Activated T-cell treated with anti-CD3 and anti-CD28 coated beads, Interleukin-2, amount 50 U/mL, for 24 hours (primary cell): ENCODE measurements at regions not wholly inside any gene's neighbourhood (a gene's known extent, or its start where the extent isn't known, plus 50 kb on each side); places are given as distances from the start of the nearest gene placed in this dataset.
A peak's percentile ranks its signal among the peaks of the same experiment; 100 is the strongest.
"Not testable (repeated sequence)": the region's sequence is repeated elsewhere in the genome, so short reads cannot be mapped to it uniquely, and the experiment has no call there.

Source experiments
- DNase-seq: peaks from one replicate; pipeline ENCODE4 v3.0.0-alpha.2; 2020
- H3K27ac Mint-ChIP-seq: 2 replicates; pipeline ENCODE4 v1.8.0; 2020; ENCODE audit warnings: mild to moderate bottlenecking, mixed read lengths
- H3K27me3 Mint-ChIP-seq: 2 replicates; pipeline ENCODE4 v1.8.0; 2020; ENCODE audit warnings: mixed read lengths
- H3K36me3 Mint-ChIP-seq: 2 replicates; pipeline ENCODE4 v1.8.0; 2020; ENCODE audit warnings: low read depth, mixed read lengths
- H3K4me1 Mint-ChIP-seq: 2 replicates; pipeline ENCODE4 v1.8.0; 2020; ENCODE audit warnings: low read depth, mixed read lengths
- H3K4me3 Mint-ChIP-seq: 2 replicates; pipeline ENCODE4 v1.8.0; 2020; ENCODE audit warnings: mild to moderate bottlenecking, moderate library complexity, mixed read lengths
- H3K9me3 Mint-ChIP-seq: 2 replicates; pipeline ENCODE4 v1.8.0; 2020; ENCODE audit warnings: mixed read lengths

DNA sequence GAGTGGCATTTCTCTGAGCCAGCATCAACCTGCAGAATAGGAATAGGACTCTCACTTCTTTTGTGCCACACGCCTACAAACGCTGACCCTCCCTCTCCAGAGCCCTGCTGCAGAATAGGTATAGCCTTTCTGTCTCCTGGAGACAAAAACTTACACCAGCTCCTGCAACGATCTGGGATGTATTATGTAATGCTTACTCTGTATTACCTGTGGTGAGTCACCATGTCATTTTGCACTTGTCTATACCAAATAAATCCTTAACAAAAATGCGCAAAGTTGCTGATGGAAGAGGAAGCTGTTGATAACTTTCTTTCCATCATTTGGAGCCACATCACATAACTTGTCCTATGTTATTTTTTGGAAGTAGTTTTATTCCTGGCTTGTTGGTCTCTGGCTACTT lies 155.8 kb upstream of the FNDC3A start:
- Mint-ChIP-seq H3K27me3 (no peaks in the 10 kb centered on the region), H3K4me3 (no peak overlapping the region), H3K4me1 (peaks cover 14% of the 10 kb centered on the region), H3K27ac (no peak overlapping the region), H3K9me3 (no peaks in the 10 kb centered on the region), H3K36me3 (no peaks in the 10 kb centered on the region)
- DNase-seq: no peak

DNA sequence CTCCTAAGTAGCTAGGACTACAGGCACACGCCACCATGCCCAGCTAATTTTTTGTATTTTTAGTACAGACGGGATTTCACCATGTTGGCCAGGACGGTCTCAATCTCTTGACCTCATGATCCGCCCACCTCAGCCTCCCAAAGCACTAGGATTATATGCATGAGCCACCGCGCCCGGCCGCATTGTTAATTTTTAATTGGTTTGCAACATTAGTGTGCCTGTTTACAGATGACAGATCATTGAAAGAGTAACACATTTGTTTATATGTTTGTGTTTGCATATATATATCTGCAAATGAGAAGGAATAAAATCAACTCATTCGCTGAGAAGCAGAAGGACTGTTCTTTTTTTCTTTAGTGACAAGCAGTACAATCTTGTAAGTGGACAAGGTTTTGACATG lies 152.2 kb upstream of the FNDC3A start:
- not testable (repeated sequence) for H3K27me3 Mint-ChIP-seq, H3K27ac Mint-ChIP-seq, H3K4me3 Mint-ChIP-seq, DNase-seq, H3K36me3 Mint-ChIP-seq
- Mint-ChIP-seq H3K4me1 (peaks cover 17% of the 10 kb centered on the region), H3K9me3 (peaks cover 18% of the 10 kb centered on the region)

DNA sequence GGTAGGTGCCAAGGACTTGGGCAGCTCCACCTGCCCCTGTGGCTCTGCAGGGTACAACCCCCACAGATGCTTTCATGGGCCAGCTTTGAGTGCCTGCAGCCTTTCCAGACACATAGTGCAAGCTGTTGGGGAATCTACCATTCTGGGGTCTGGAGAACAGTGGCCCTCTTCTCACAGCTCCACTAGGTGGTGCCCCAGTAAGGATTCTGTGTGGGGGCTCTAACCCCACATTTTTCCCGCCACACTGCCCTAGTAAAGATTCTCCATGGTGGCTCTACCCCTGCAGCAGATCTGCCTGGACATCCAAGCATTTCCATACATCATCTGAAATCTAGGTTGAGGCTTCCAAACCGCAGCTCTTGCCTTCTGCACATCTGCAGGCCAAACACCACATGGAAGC lies 149.7 kb upstream of the FNDC3A start:
- Mint-ChIP-seq H3K27me3 (no peaks in the 10 kb centered on the region), H3K9me3 (peaks cover 18% of the 10 kb centered on the region), H3K4me1 (peaks cover 40% of the 10 kb centered on the region), H3K36me3 (peaks cover 7% of the 10 kb centered on the region), H3K27ac (no peak overlapping the region), H3K4me3 (no peak overlapping the region)
- DNase-seq: no peak

DNA sequence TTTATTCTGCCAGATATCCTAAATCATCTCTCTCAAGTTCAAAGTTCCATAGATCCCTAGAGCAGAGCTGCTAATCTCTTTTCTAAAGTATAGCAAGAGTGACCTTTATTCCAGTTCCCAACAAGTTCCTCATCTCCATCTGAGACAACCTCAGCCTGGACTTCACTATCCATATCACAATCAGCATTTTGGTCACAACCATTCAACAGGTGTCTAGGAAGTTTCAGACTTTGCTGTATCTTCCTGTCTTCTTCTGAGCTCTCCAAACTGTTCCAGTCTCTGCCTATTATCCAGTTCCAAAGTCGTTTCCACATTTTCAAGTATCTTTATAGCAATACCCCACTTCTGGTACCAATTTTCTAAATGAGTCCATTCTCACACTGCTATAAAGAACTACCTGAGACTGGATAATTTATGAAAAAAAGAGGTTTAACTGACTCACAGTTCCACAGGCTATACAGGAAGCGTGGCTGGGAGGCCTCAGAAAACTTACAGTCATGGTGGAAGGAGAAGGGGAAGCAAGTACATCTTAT lies 148.7 kb upstream of the FNDC3A start:
- not testable (repeated sequence) for H3K27me3 Mint-ChIP-seq, H3K36me3 Mint-ChIP-seq, DNase-seq, H3K4me3 Mint-ChIP-seq
- Mint-ChIP-seq H3K4me1 (peaks cover 48% of the 10 kb centered on the region), H3K27ac (peak overlapping the region; percentile 76), H3K9me3 (peaks cover 23% of the 10 kb centered on the region)

DNA sequence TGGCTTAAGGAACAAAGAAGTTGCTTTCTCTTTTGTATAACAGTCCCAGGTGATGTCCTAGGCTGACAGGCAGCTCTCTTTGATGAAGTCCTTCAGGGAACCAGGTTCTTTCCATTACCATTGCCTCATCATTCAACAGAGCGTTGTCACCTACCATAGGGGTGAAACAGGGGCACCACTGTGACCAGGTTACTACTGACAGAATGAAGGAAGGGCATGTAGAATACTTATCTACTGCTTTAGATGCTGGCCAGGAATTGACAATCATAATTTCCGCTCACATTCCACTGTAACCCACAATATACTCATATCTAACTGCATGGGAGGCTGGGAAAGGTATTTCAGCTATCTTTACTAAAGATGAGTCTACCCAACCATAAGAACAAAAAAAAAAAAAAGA lies 148.0 kb upstream of the FNDC3A start:
- no peak for DNase-seq
- Mint-ChIP-seq H3K36me3 (peaks cover 7% of the 10 kb centered on the region), H3K4me3 (no peak overlapping the region), H3K27ac (peak overlapping the region; percentile 76), H3K9me3 (peaks cover 29% of the 10 kb centered on the region), H3K4me1 (peaks cover 50% of the 10 kb centered on the region), H3K27me3 (no peaks in the 10 kb centered on the region)

DNA sequence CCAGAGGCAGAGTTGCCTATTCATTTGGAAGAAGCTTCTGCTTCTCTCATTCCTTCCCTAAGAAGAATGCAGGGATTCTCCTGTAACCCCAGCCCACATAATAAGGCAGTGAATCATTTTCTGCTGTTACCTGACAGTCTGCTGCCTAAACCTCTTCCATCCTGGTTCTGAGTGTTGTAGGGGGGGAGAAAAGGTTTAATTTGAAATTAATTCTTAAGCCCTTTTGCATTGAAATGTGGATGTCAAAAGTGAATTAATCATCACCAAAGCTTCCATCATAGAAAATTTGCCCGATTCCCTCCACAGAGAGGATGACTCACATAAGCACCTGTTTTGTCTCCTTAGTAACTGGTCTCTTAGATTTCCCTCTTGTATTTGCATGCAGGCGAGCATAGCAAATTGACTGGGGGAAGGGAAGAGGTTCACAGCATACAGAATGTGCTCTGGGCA lies 146.7 kb upstream of the FNDC3A start:
- H3K9me3 Mint-ChIP-seq: peaks cover 29% of the 10 kb centered on the region
- peaks cover 51% of the 10 kb centered on the region for H3K4me1 Mint-ChIP-seq
- H3K4me3 Mint-ChIP-seq: peak overlapping the region; percentile 13
- H3K36me3 Mint-ChIP-seq: peaks cover 7% of the 10 kb centered on the region
- peak overlapping the region; percentile 75 for H3K27ac Mint-ChIP-seq
- DNase-seq: no peak
- no peaks in the 10 kb centered on the region for H3K27me3 Mint-ChIP-seq

DNA sequence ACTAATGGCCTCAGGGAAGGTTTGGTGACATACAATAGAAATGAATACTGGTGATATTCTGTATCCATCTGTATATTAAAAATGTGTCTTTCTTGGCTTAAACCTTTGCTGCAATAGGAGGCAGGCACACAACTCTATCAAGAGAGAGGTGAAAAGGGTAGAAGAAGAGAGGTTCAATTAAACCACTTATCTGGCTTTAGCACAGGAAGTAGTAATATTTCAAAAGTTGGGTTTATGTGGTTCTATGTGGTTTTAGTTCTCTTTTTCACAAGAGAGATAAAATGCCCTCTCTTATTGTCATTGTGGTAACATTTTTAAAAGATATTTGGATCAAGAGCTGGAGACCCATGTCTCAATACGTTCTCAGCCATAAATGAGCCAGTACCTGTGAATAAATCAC lies 146.2 kb upstream of the FNDC3A start:
- H3K9me3 Mint-ChIP-seq: peaks cover 29% of the 10 kb centered on the region
- no peaks in the 10 kb centered on the region for H3K27me3 Mint-ChIP-seq
- peaks cover 53% of the 10 kb centered on the region for H3K4me1 Mint-ChIP-seq
- DNase-seq: no peak
- H3K36me3 Mint-ChIP-seq: peaks cover 7% of the 10 kb centered on the region
- peak overlapping the region; percentile 13 for H3K4me3 Mint-ChIP-seq
- H3K27ac Mint-ChIP-seq: peak overlapping the region; percentile 75

DNA sequence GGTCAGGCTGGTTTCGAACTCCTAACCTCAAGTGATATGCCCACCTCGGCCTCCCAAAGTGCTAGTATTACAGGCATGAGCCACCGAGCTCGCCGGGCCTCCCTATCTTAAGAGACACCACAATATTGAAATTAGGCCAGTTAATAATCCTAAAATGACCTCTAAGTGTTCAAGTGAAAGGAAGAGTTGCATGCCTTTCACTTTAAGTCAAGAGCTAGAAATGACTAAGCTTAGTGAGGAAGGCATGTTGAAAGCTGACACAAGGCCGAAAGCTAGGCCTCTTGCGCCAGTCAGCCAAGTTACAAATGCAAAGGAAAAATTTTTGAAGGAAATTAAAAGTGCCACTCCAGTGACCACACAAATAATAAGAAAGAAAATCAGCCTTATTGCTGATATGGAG lies 144.5 kb upstream of the FNDC3A start:
- Mint-ChIP-seq H3K36me3 (peaks cover 7% of the 10 kb centered on the region), H3K4me3 (no peak overlapping the region), H3K9me3 (peaks cover 31% of the 10 kb centered on the region), H3K27ac (no peak overlapping the region), H3K4me1 (peaks cover 53% of the 10 kb centered on the region), H3K27me3 (peaks cover 2% of the 10 kb centered on the region)
- DNase-seq: no peak

DNA sequence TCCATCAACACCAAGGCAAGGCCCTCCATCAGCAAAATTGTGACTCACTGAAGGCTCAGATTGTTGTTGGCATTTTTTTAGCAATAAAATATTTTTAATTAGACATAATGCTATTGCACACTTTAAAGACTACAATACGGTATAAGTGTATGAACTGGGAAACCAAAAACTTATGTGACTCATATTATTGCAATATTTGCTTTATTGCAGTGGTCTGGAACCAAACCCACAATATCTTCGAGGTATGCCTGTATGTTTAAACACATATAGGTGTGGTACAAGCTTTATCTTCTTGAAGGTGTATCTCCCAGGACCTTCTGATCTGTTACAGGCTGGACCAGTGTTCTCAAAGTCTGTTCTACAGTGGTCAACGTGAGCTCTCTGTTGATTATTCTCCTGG lies 142.3 kb upstream of the FNDC3A start:
- no peak overlapping the region for H3K27ac Mint-ChIP-seq
- peaks cover 37% of the 10 kb centered on the region for H3K4me1 Mint-ChIP-seq
- H3K9me3 Mint-ChIP-seq: peaks cover 16% of the 10 kb centered on the region
- no peaks in the 10 kb centered on the region for H3K36me3 Mint-ChIP-seq
- no peak for DNase-seq
- peaks cover 2% of the 10 kb centered on the region for H3K27me3 Mint-ChIP-seq
- H3K4me3 Mint-ChIP-seq: no peak overlapping the region

DNA sequence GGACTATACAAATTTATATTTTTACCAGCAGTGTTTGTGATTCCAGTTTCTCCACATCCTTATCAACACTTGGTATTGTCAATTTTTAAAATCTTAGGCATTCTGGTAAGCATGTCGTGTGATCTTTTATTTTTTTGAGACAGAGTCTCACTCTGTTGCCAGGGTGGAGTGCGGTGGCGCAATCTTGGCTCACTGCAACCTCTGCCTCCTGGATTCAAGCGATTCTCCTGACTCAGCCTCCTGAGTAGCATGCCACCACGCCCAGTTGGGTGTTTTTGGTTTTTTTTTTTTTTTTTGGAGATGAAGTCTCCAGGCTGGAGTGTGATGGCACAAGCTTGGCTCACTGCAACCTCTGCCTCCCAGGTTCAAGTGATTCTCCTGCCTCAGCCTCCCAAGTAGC lies 140.4 kb upstream of the FNDC3A start:
- H3K36me3 Mint-ChIP-seq, DNase-seq, H3K27ac Mint-ChIP-seq, H3K27me3 Mint-ChIP-seq, H3K4me3 Mint-ChIP-seq: not testable (repeated sequence)
- Mint-ChIP-seq H3K4me1 (peaks cover 18% of the 10 kb centered on the region), H3K9me3 (peaks cover 16% of the 10 kb centered on the region)

DNA sequence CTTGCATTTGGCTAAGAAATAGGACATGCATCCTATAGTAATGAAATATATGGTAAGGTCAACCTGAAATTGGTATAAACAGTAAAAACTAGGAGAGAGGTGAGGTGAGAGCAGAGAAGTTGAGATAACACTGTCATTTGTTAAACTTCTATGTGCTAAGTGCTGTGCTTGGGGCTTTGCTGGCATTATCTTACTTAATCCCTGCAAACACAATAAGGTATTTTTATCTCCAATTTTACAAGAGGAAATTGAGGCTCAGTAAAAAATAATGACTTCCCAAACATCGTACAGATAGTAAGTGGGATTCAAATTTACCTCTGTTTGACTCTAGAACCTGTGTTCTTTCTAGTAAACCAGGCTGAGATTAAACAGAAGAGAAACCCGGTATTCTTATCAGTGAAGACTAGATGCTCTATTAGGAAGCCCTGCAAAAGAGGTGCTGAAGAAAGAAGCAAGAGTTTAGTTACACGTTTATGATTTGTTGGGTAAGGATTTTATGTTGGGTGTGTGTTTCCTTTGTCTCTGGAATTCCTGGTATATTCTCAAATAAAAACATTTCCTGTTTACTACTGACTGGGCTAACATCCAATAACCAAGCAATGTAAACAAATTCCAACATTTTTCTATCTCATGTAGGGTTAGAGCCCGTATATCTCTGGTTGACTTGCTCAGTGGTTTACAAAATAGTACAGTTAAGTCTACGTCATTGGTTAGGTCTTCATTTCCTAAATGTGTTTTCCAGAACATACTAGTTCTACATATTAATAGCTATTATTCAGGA lies 137.3 kb upstream of the FNDC3A start:
- peaks cover 3% of the 10 kb centered on the region for H3K4me1 Mint-ChIP-seq
- H3K9me3 Mint-ChIP-seq: peaks cover 6% of the 10 kb centered on the region
- H3K27me3 Mint-ChIP-seq: peaks cover 4% of the 10 kb centered on the region
- no peak overlapping the region for H3K27ac Mint-ChIP-seq
- no peak overlapping the region for H3K4me3 Mint-ChIP-seq
- H3K36me3 Mint-ChIP-seq: no peaks in the 10 kb centered on the region
- no peak for DNase-seq

DNA sequence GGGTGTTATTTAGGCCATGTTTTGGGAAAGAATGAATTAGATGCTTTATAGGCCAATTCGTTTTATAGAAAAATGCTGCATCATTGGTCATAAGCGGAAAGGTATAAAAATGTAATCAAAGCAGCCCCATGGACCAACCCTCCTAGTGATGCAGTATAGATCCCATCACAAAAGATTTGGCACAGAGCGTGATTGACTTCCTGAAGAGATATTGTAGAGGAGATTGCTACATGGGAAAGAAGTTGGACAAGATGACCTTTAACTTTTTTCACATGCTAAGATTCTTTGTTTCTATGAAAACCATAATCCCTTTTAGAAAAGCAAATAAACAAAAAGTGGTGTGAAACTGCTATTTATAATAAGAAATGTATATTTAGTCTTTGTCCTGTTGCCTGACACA lies 136.5 kb upstream of the FNDC3A start:
- Mint-ChIP-seq H3K9me3 (peaks cover 6% of the 10 kb centered on the region), H3K36me3 (no peaks in the 10 kb centered on the region), H3K4me1 (peaks cover under 1% of the 10 kb centered on the region), H3K4me3 (no peak overlapping the region), H3K27me3 (peaks cover 4% of the 10 kb centered on the region), H3K27ac (no peak overlapping the region)
- DNase-seq: no peak

DNA sequence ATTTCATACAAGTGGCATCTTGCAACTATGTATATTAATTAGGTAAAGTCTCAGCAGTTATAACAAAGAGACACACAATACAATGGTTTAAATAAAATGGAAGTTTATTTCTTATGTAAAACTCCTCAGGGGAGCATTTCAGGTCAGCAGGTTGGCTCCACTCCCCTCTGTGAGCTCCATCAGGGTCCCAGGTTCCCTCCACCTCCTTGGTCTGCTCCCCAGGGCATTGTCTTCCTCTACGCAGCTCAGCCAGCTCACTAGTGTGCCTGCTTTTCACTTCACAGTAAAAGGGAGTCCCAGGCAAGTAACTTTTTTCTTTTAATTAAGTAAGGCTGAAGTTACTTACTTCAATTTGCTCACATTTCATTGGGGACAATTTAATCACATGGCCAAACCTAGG lies 135.3 kb upstream of the FNDC3A start:
- DNase-seq: no peak
- peaks cover 4% of the 10 kb centered on the region for H3K27me3 Mint-ChIP-seq

DNA sequence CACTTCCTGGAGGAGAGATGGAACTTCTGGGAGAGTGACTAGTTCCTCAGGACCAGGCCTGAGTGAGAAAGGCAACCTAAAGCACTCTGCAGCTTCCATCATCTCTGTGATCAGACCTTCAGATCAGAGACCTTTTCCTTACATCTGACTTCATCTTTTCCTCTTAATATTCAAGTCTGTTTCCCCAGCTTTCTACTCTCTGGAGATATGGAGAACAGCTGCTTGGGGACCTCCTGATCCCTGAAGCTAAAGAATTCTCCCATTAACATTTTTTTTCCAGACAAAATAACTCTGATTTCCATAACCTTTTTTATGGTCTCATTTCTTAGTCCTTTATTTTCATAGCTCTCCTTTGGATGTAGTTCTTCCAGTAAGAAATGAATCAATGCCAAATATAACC lies 133.4 kb upstream of the FNDC3A start:
- peaks cover 2% of the 10 kb centered on the region for H3K27me3 Mint-ChIP-seq
- H3K27ac Mint-ChIP-seq: no peak overlapping the region
- no peaks in the 10 kb centered on the region for H3K36me3 Mint-ChIP-seq
- H3K9me3 Mint-ChIP-seq: no peaks in the 10 kb centered on the region
- DNase-seq: no peak
- H3K4me3 Mint-ChIP-seq: no peak overlapping the region
- H3K4me1 Mint-ChIP-seq: no peaks in the 10 kb centered on the region

More for the DNA sequence above, 135.3 kb upstream of the FNDC3A start:
- no peaks in the 10 kb centered on the region for H3K4me1 Mint-ChIP-seq
- H3K36me3 Mint-ChIP-seq: no peaks in the 10 kb centered on the region
- peaks cover 4% of the 10 kb centered on the region for H3K9me3 Mint-ChIP-seq
- H3K4me3 Mint-ChIP-seq: no peak overlapping the region
- no peak overlapping the region for H3K27ac Mint-ChIP-seq

DNA sequence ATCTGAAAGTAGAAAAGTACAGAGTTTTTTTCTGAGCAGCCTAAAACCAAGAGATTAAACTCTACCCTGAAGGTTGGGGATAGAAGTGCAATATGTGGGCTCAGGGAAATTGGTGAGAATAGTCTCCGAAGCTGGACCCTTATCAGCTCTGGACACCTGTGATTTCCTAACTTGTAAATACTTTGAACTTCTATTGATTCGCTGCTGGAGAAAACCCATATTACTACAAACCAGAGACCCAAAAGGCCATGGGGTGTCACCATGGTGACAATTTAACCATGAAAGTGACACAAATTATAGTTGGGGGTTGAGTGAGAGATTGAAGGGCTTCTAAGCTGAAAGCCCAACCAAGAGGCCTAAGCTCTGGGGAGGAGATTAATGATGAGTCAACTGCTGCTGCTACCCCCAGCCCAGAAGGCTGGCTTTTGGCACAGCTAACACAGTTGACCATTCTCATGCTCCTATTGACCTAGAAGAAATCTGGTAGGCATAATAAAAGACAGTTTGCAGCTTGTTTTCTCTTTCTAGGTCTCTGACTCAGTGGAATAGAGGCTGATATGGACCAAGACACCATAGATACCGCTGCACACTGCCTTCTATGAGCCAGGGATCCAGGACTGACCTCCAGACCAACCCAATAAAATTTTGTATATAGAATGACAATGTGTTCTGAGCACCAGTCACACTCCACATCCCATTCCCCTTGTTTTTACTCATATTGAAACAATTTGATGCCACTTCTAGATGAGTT lies 131.9 kb upstream of the FNDC3A start:
- Mint-ChIP-seq H3K4me3 (no peak overlapping the region), H3K27ac (no peak overlapping the region), H3K4me1 (no peaks in the 10 kb centered on the region), H3K27me3 (peaks cover 2% of the 10 kb centered on the region), H3K9me3 (no peaks in the 10 kb centered on the region), H3K36me3 (no peaks in the 10 kb centered on the region)
- no peak for DNase-seq
